ENCODE measurements at regions not wholly inside any gene's neighbourhood (a gene's known extent, or its start where the extent isn't known, plus 50 kb on each side); places are given as distances from the start of the nearest gene placed in this dataset.
"Not testable (repeated sequence)": the region's sequence is repeated elsewhere in the genome, so short reads cannot be mapped to it uniquely, and the experiment has no call there.

GRCh38 chr10:46734262-46734642, 155.3 kb downstream of the SYT15 start:
- intact Hi-C loops (cut with micrococcal nuclease; ENCODE audit: unreplicated experiment); H3K36me3 Mint-ChIP-seq (ENCODE audit: insufficient read depth, unreplicated experiment); BruUV-seq (replicated peaks); DNase-seq; H3K27me3 Mint-ChIP-seq (ENCODE audit: unreplicated experiment); H3K4me3 Mint-ChIP-seq (ENCODE audit: low read depth, unreplicated experiment); CTCF ChIA-PET; H3K27ac Mint-ChIP-seq (ENCODE audit: unreplicated experiment); H3K9me3 Mint-ChIP-seq (ENCODE audit: low read depth, unreplicated experiment); H3K4me1 Mint-ChIP-seq (ENCODE audit: low read depth, unreplicated experiment): not testable (repeated sequence)

- intact Hi-C loops (cut with micrococcal nuclease; ENCODE audit: unreplicated experiment); H3K36me3 Mint-ChIP-seq (ENCODE audit: insufficient read depth, unreplicated experiment); CTCF ChIA-PET; H3K9me3 Mint-ChIP-seq (ENCODE audit: low read depth, unreplicated experiment); H3K27ac Mint-ChIP-seq (ENCODE audit: unreplicated experiment); H3K4me3 Mint-ChIP-seq (ENCODE audit: low read depth, unreplicated experiment); BruUV-seq (replicated peaks); H3K27me3 Mint-ChIP-seq (ENCODE audit: unreplicated experiment); DNase-seq; H3K4me1 Mint-ChIP-seq (ENCODE audit: low read depth, unreplicated experiment): not testable (repeated sequence)
These were observed 161.0 kb downstream of the SYT15 start for GRCh38 chr10:46739919-46740318.

GRCh38 chr10:46740368-46740767, 161.4 kb downstream of the SYT15 start:
- H3K4me3 Mint-ChIP-seq (ENCODE audit: low read depth, unreplicated experiment); H3K27ac Mint-ChIP-seq (ENCODE audit: unreplicated experiment); H3K36me3 Mint-ChIP-seq (ENCODE audit: insufficient read depth, unreplicated experiment); BruUV-seq (replicated peaks); CTCF ChIA-PET; H3K4me1 Mint-ChIP-seq (ENCODE audit: low read depth, unreplicated experiment); H3K27me3 Mint-ChIP-seq (ENCODE audit: unreplicated experiment); DNase-seq; intact Hi-C loops (cut with micrococcal nuclease; ENCODE audit: unreplicated experiment); H3K9me3 Mint-ChIP-seq (ENCODE audit: low read depth, unreplicated experiment): not testable (repeated sequence)

- intact Hi-C loops (cut with micrococcal nuclease; ENCODE audit: unreplicated experiment); H3K4me1 Mint-ChIP-seq (ENCODE audit: low read depth, unreplicated experiment); H3K36me3 Mint-ChIP-seq (ENCODE audit: insufficient read depth, unreplicated experiment); H3K27me3 Mint-ChIP-seq (ENCODE audit: unreplicated experiment); H3K9me3 Mint-ChIP-seq (ENCODE audit: low read depth, unreplicated experiment); CTCF ChIA-PET; DNase-seq; H3K27ac Mint-ChIP-seq (ENCODE audit: unreplicated experiment); BruUV-seq (replicated peaks); H3K4me3 Mint-ChIP-seq (ENCODE audit: low read depth, unreplicated experiment): not testable (repeated sequence)
These were observed 162.2 kb upstream of the PTPN20 start for GRCh38 chr10:46749003-46749402.

GRCh38 chr10:46749470-46749869, 161.8 kb upstream of the PTPN20 start:
- H3K27me3 Mint-ChIP-seq (ENCODE audit: unreplicated experiment); H3K27ac Mint-ChIP-seq (ENCODE audit: unreplicated experiment); CTCF ChIA-PET: not testable (repeated sequence)

GRCh38 chr10:46753763-46754162, 157.5 kb upstream of the PTPN20 start:
- H3K27ac Mint-ChIP-seq (ENCODE audit: unreplicated experiment); H3K4me3 Mint-ChIP-seq (ENCODE audit: low read depth, unreplicated experiment); H3K4me1 Mint-ChIP-seq (ENCODE audit: low read depth, unreplicated experiment); H3K36me3 Mint-ChIP-seq (ENCODE audit: insufficient read depth, unreplicated experiment); DNase-seq; CTCF ChIA-PET; H3K27me3 Mint-ChIP-seq (ENCODE audit: unreplicated experiment); BruUV-seq (replicated peaks); H3K9me3 Mint-ChIP-seq (ENCODE audit: low read depth, unreplicated experiment); intact Hi-C loops (cut with micrococcal nuclease; ENCODE audit: unreplicated experiment): not testable (repeated sequence)

More at GRCh38 chr10:46749470-46749869, 161.8 kb upstream of the PTPN20 start:
- DNase-seq; intact Hi-C loops (cut with micrococcal nuclease; ENCODE audit: unreplicated experiment); H3K36me3 Mint-ChIP-seq (ENCODE audit: insufficient read depth, unreplicated experiment); H3K4me3 Mint-ChIP-seq (ENCODE audit: low read depth, unreplicated experiment); H3K9me3 Mint-ChIP-seq (ENCODE audit: low read depth, unreplicated experiment); H3K4me1 Mint-ChIP-seq (ENCODE audit: low read depth, unreplicated experiment); BruUV-seq (replicated peaks): not testable (repeated sequence)

- intact Hi-C loops (cut with micrococcal nuclease; ENCODE audit: unreplicated experiment); CTCF ChIA-PET; H3K9me3 Mint-ChIP-seq (ENCODE audit: low read depth, unreplicated experiment); H3K4me3 Mint-ChIP-seq (ENCODE audit: low read depth, unreplicated experiment); H3K36me3 Mint-ChIP-seq (ENCODE audit: insufficient read depth, unreplicated experiment); H3K27me3 Mint-ChIP-seq (ENCODE audit: unreplicated experiment); H3K27ac Mint-ChIP-seq (ENCODE audit: unreplicated experiment); DNase-seq; H3K4me1 Mint-ChIP-seq (ENCODE audit: low read depth, unreplicated experiment); BruUV-seq (replicated peaks): not testable (repeated sequence)
These were observed 149.8 kb upstream of the PTPN20 start for GRCh38 chr10:46761471-46761870.

- H3K4me1 Mint-ChIP-seq (ENCODE audit: low read depth, unreplicated experiment); DNase-seq; H3K36me3 Mint-ChIP-seq (ENCODE audit: insufficient read depth, unreplicated experiment); BruUV-seq (replicated peaks); intact Hi-C loops (cut with micrococcal nuclease; ENCODE audit: unreplicated experiment); H3K27ac Mint-ChIP-seq (ENCODE audit: unreplicated experiment); H3K27me3 Mint-ChIP-seq (ENCODE audit: unreplicated experiment); CTCF ChIA-PET; H3K4me3 Mint-ChIP-seq (ENCODE audit: low read depth, unreplicated experiment); H3K9me3 Mint-ChIP-seq (ENCODE audit: low read depth, unreplicated experiment): not testable (repeated sequence)
These were observed 142.5 kb upstream of the PTPN20 start for GRCh38 chr10:46768515-46769291.

- intact Hi-C loops (cut with micrococcal nuclease; ENCODE audit: unreplicated experiment); H3K4me3 Mint-ChIP-seq (ENCODE audit: low read depth, unreplicated experiment); H3K36me3 Mint-ChIP-seq (ENCODE audit: insufficient read depth, unreplicated experiment); H3K9me3 Mint-ChIP-seq (ENCODE audit: low read depth, unreplicated experiment); CTCF ChIA-PET; H3K27ac Mint-ChIP-seq (ENCODE audit: unreplicated experiment); H3K4me1 Mint-ChIP-seq (ENCODE audit: low read depth, unreplicated experiment); DNase-seq; H3K27me3 Mint-ChIP-seq (ENCODE audit: unreplicated experiment); BruUV-seq (replicated peaks): not testable (repeated sequence)
These were observed 137.9 kb upstream of the PTPN20 start for GRCh38 chr10:46773178-46773896.

GRCh38 chr10:46773897-46774236, 137.4 kb upstream of the PTPN20 start:
- BruUV-seq (replicated peaks); H3K36me3 Mint-ChIP-seq (ENCODE audit: insufficient read depth, unreplicated experiment); H3K4me1 Mint-ChIP-seq (ENCODE audit: low read depth, unreplicated experiment); DNase-seq; intact Hi-C loops (cut with micrococcal nuclease; ENCODE audit: unreplicated experiment); H3K27me3 Mint-ChIP-seq (ENCODE audit: unreplicated experiment); H3K27ac Mint-ChIP-seq (ENCODE audit: unreplicated experiment); H3K9me3 Mint-ChIP-seq (ENCODE audit: low read depth, unreplicated experiment); H3K4me3 Mint-ChIP-seq (ENCODE audit: low read depth, unreplicated experiment); CTCF ChIA-PET: not testable (repeated sequence)
